ENCODE measurements at regions not wholly inside any gene's neighbourhood (a gene's known extent, or its start where the extent isn't known, plus 50 kb on each side); places are given as distances from the start of the nearest gene placed in this dataset.

DNA sequence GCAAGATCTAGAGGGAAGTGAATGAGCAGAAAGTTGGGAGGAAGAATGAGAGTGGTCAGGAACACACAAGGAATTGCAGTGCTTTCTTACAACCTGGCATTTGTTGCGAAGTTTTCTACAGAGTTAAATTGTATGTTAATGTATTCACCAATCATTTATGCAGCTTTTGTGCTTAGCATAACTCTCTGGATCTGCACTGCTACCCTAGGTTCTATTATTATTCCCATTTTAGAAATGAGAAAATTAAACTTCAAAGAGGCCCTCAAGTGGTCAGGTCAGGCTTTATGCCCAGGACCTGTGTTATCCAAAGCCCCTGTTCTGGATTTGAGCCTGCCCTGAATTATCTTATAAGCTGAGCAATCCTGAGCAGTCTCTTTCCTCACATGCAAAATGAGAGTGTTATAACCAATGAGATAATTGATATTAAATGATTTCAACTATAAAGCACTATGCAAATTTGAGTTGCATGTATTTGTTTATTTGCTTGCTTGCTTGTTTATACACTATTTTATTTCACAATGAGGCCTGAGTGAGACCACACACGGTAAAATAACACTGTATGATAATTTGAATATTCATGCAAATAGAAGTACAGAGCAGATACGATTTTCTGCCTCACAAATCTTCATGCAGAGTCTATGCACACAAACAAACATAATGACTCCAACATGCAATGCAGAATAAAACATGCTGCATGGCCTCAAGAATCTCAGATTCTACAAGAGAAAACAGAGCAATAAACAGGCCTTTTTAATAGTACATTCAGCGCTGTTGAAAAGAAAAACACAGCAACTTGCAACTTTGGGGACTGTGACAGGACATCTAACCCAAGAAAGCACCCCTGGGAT is 323.0 kb downstream of the PLPP3 start:
- H3K27ac ChIP-seq (ENCODE audit: low read depth, low read length), result no peak overlapping the region
- no peak overlapping the region for H2BK12ac ChIP-seq (ENCODE audit: low read depth, low read length)
- no peak overlapping the region for H3K4ac ChIP-seq (replicated peaks; ENCODE audit: insufficient read length, low read depth, low read length)
- no peak overlapping the region for H2BK120ac ChIP-seq (replicated peaks; ENCODE audit: low read depth, low read length)
- no peak overlapping the region for H2AK5ac ChIP-seq (ENCODE audit: low read depth, low read length)
- H3K4me3 ChIP-seq (ENCODE audit: extremely low read depth in 1 of 4, insufficient read depth in 2 of 4, low read depth in 3 of 4, low read length in 4 of 4), result no peak overlapping the region
- no peak overlapping the region for H2BK5ac ChIP-seq (ENCODE audit: low read depth, low read length)
- ChIA-PET POLR2A (ENCODE audit: partially characterized antibody) (no interaction called here), CTCF (ENCODE audit: partially characterized antibody) (interaction anchor here (1.1 kb wide), 1 partner anchor 213 kb away, joined by 4 read pairs; no protein-coding TSS in a partner anchor)
- 88% methylated on average over 4 of the region's 4 CpGs; no CpG with 5 or more reads in 1 of the 2 experiments for WGBS, 2 experiments (ENCODE audit: extremely low coverage in 1 of 2, insufficient coverage in 1 of 2, insufficient read length in 1 of 2, insufficient replicate concordance in 2 of 2, low coverage in 1 of 2, low lambda C conversion rate in 2 of 2, missing lambda C conversion rate in 1 of 2)
- no peak overlapping the region for H3K4me2 ChIP-seq (ENCODE audit: insufficient read depth in 1 of 2, low read depth in 2 of 2, low read length in 2 of 2)
- H4K20me1 ChIP-seq (replicated peaks in 1 of 2; ENCODE audit: control insufficient read depth in 1 of 2, insufficient read depth in 2 of 2, low read length in 2 of 2), result no peaks in the 10 kb centered on the region
- no peak overlapping the region for H2BK15ac ChIP-seq (ENCODE audit: low read length)
- no peak overlapping the region for H4K5ac ChIP-seq (ENCODE audit: insufficient read length, low read depth, low read length)
- FAIRE-seq (no peak), DNase-seq (ENCODE audit: low read depth in 1 of 2, low spot score in 2 of 2) (no peak)
- no peak overlapping the region for H3K9ac ChIP-seq (replicated peaks in 1 of 4; ENCODE audit: extremely low read depth in 1 of 4, low read depth in 3 of 4, low read length in 3 of 4)
- no peak overlapping the region for H4K91ac ChIP-seq (replicated peaks; ENCODE audit: insufficient read length, low read length)
- H3K23ac ChIP-seq (ENCODE audit: insufficient read length), result no peak overlapping the region
- no peaks in the 10 kb centered on the region for H3K27me3 ChIP-seq (replicated peaks in 1 of 4; ENCODE audit: control insufficient read depth in 3 of 4, extremely low read depth in 1 of 4, insufficient read depth in 3 of 4, low read length in 3 of 4)
- peaks cover 0 to 4% of the 10 kb centered on the region in 2 experiments; a peak in 1 of 4 replicates for H3K9me3 ChIP-seq (ENCODE audit: insufficient read depth in 2 of 2, low read depth in 1 of 2, low read length in 1 of 2)
- no peak overlapping the region for H2AFZ ChIP-seq (ENCODE audit: low read length)
- no peak overlapping the region for H2BK20ac ChIP-seq (ENCODE audit: low read length)
- no peak overlapping the region for H3K56ac ChIP-seq (replicated peaks; ENCODE audit: insufficient read length, low read depth, low read length)
- H3K14ac ChIP-seq (ENCODE audit: insufficient read length), result no peak overlapping the region
- no peaks in the 10 kb centered on the region for H3K79me1 ChIP-seq (ENCODE audit: low read depth, low read length)
- peaks cover 0 to 5% (median 2%) of the 10 kb centered on the region in 4 experiments; a peak in 2 of 7 replicates for H3K4me1 ChIP-seq (replicated peaks in 1 of 4; ENCODE audit: control insufficient read depth in 3 of 4, insufficient read depth in 4 of 4, low read length in 3 of 4)
- H3K36me3 ChIP-seq (ENCODE audit: control insufficient read depth in 2 of 4, insufficient read depth in 4 of 4, low read length in 3 of 4), result no peaks in the 10 kb centered on the region
- no peak overlapping the region for H4K8ac ChIP-seq (ENCODE audit: extremely low read depth, insufficient read depth, low read length)
- no peak overlapping the region for H3K18ac ChIP-seq (ENCODE audit: extremely low read depth, low read length)
- H3K23me2 ChIP-seq (ENCODE audit: low read depth, low read length), result no peaks in the 10 kb centered on the region
- H3K79me2 ChIP-seq (ENCODE audit: control insufficient read depth in 1 of 2, insufficient read depth in 2 of 2, low read length in 2 of 2), result no peaks in the 10 kb centered on the region
- TF ChIP-seq CHD2 (IDR thresholded peaks at IDR 0.05; ENCODE audit: low read length) (no peak), CHD1 (IDR thresholded peaks at IDR 0.05; ENCODE audit: low read depth, low read length) (no peak), TCF12 (IDR thresholded peaks at IDR 0.05; ENCODE audit: low read depth, low read length) (no peak), KDM4A (IDR thresholded peaks at IDR 0.05; ENCODE audit: low read depth, low read length, severe bottlenecking) (no peak), POU5F1 (IDR thresholded peaks at IDR 0.05; ENCODE audit: low read depth, low read length) (no peak), NANOG (IDR thresholded peaks at IDR 0.05; ENCODE audit: insufficient read depth, low read depth, low read length, poor library complexity, severe bottlenecking) (no peak), MAFK (IDR thresholded peaks at IDR 0.05; ENCODE audit: low read depth, low read length) (no peak), EZH2 (IDR thresholded peaks at IDR 0.05; ENCODE audit: low read depth, low read length, severe bottlenecking) (no peak), KDM5A (IDR thresholded peaks at IDR 0.05; ENCODE audit: low read length) (no peak), RBBP5 (IDR thresholded peaks at IDR 0.05; ENCODE audit: borderline replicate concordance, low read depth, low read length) (no peak), GTF2F1 (IDR thresholded peaks at IDR 0.05; ENCODE audit: borderline replicate concordance, low read depth, low read length) (no peak), SIX5 (IDR thresholded peaks at IDR 0.05; ENCODE audit: low read depth, low read length) (no peak), POLR2A (IDR thresholded peaks at IDR 0.05; ENCODE audit: control extremely low read depth in 1 of 2, low read depth in 2 of 2, low read length in 2 of 2) (no peak)
